Astrocyte of the spinal cord (primary cell): ENCODE measurements at regions not wholly inside any gene's neighbourhood (a gene's known extent, or its start where the extent isn't known, plus 50 kb on each side); places are given as distances from the start of the nearest gene placed in this dataset.

Source experiments
- DNase-seq: peaks from one replicate; pipeline ENCODE4 v3.0.0; 2011; ENCODE audit warnings: low read depth, low spot score
- H3K4me3 ChIP-seq: 2 replicates; pipeline ENCODE4 v1.5.1; 2011; ENCODE audit warnings: low read depth, mild to moderate bottlenecking, low read length, moderate library complexity
- CTCF ChIP-seq: IDR thresholded peaks from 2 replicates; pipeline ENCODE4 v1.5.1; 2012; ENCODE audit warnings: low read depth, mild to moderate bottlenecking, low read length, inconsistent platforms
- in situ Hi-C: cut with HindIII; loops from 2 replicates; pipeline ENCODE4 v1.10.0; 2017; ENCODE audit warnings: low sequenced_read_pairs

GRCh38 chr10:108849186-108849585 is 1074.1 kb downstream of the XPNPEP1 start:
- DNase-seq: no peak
- in situ Hi-C loops: no loop called here
- no peak overlapping the region for H3K4me3 ChIP-seq
- TF ChIP-seq CTCF: no peak

- TF ChIP-seq CTCF: no peak
- no peak for DNase-seq
- H3K4me3 ChIP-seq: no peak overlapping the region
- in situ Hi-C loops: no loop called here
Measured at GRCh38 chr10:108848046-108848445, 1075.3 kb downstream of the XPNPEP1 start.

GRCh38 chr10:108840944-108841343 is 1082.4 kb downstream of the XPNPEP1 start:
- no peak overlapping the region for H3K4me3 ChIP-seq
- no peak for TF ChIP-seq CTCF
- no peak for DNase-seq
- in situ Hi-C loops: no loop called here

GRCh38 chr10:108836362-108836761 is 1086.9 kb downstream of the XPNPEP1 start:
- DNase-seq: no peak
- no peak overlapping the region for H3K4me3 ChIP-seq
- in situ Hi-C loops: no loop called here
- no peak for TF ChIP-seq CTCF

GRCh38 chr10:108822026-108822425 is 1101.3 kb downstream of the XPNPEP1 start:
- in situ Hi-C loops: no loop called here
- DNase-seq: no peak
- no peak for TF ChIP-seq CTCF
- no peak overlapping the region for H3K4me3 ChIP-seq

GRCh38 chr10:108819302-108819701 is 1104.0 kb downstream of the XPNPEP1 start:
- no peak overlapping the region for H3K4me3 ChIP-seq
- no peak for DNase-seq
- TF ChIP-seq CTCF: no peak
- in situ Hi-C loops: no loop called here

GRCh38 chr10:108817584-108817983 is 1105.7 kb downstream of the XPNPEP1 start:
- in situ Hi-C loops: no loop called here

More at GRCh38 chr10:108817584-108817983, 1105.7 kb downstream of the XPNPEP1 start:
- H3K4me3 ChIP-seq: no peak overlapping the region
- TF ChIP-seq CTCF: no peak
- DNase-seq: no peak
